HEK293 (cell line): ENCODE measurements at regions not wholly inside any gene's neighbourhood (a gene's known extent, or its start where the extent isn't known, plus 50 kb on each side); places are given as distances from the start of the nearest gene placed in this dataset.
A peak's percentile ranks its signal among the peaks of the same experiment; 100 is the strongest.

Experiments used
- CTCF ChIA-PET: fragments of 350-600 bp; formaldehyde crosslinking; extraction: SDS; loops from one replicate; lab custom pipeline; 2021; ENCODE audit warnings: antibody characterized with exemption; lab: Yijun Ruan, JAX
- POLR2A ChIA-PET: fragments of 300-600 bp; formaldehyde crosslinking; extraction: SDS; loops from one replicate; lab custom pipeline; 2020; ENCODE audit warnings: antibody characterized with exemption, inconsistent platforms; lab: Yijun Ruan, JAX
- H3K27ac ChIP-seq: fragments of 200-500 bp; sonication (Bioruptor generic); 2 replicates; pipeline ENCODE4 v1.5.1; 2014; ENCODE audit warnings: low read depth, low read length, control low read depth, inconsistent platforms; ENCODE audit errors: extremely low read depth
- H3K36me3 ChIP-seq, 2 experiments: fragments of 200-500 bp in 1 of 2; sonication (Bioruptor generic) in 1 of 2; 1 replicate in 1 of 2; 2 replicates in 1 of 2; pipeline ENCODE4 v1.5.1; 2014 to 2017; ENCODE audit warnings: inconsistent platforms in 2 of 2, low read length in 2 of 2; ENCODE audit not compliant: control insufficient read depth in 2 of 2, insufficient read depth in 1 of 2
- H3K4me1 ChIP-seq: fragments of 200-500 bp; sonication (Bioruptor generic); 2 replicates; pipeline ENCODE4 v1.5.1; 2014; ENCODE audit warnings: mild to moderate bottlenecking, low read length, inconsistent platforms; ENCODE audit not compliant: control insufficient read depth, insufficient read depth
- H3K4me3 ChIP-seq: 2 replicates; pipeline ENCODE4 v1.5.1; 2011; ENCODE audit warnings: low read depth, mild to moderate bottlenecking, control low read depth, low read length, moderate library complexity
- H3K9me3 ChIP-seq: fragments of 200-500 bp; sonication (Bioruptor generic); 2 replicates; pipeline ENCODE4 v1.5.1; 2014; ENCODE audit warnings: low read depth, low read length, inconsistent platforms; ENCODE audit not compliant: control insufficient read depth, insufficient read depth
- EGR2 ChIP-seq: fragments of 450-650 bp; formaldehyde crosslinking; IDR thresholded peaks from 2 replicates; pipeline ENCODE4 v1.5.1; 2016; ENCODE audit warnings: low read depth, missing biosample characterization, missing genetic modification characterization
- OSR2 ChIP-seq: fragments of 450-650 bp; formaldehyde crosslinking; IDR thresholded peaks from 2 replicates; pipeline ENCODE4 v1.5.1; 2016; ENCODE audit warnings: missing biosample characterization, missing genetic modification characterization
- RBAK ChIP-seq: fragments of 450-650 bp; formaldehyde crosslinking; IDR thresholded peaks from 2 replicates; pipeline ENCODE4 v1.5.1; 2016; ENCODE audit warnings: missing biosample characterization, missing genetic modification characterization
- ZBTB48 ChIP-seq: fragments of 450-650 bp; formaldehyde crosslinking; IDR thresholded peaks from 2 replicates; pipeline ENCODE4 v1.5.1; 2016; ENCODE audit warnings: missing biosample characterization, missing genetic modification characterization
- ZEB2 ChIP-seq: fragments of 450-650 bp; formaldehyde crosslinking; IDR thresholded peaks from 2 replicates; pipeline ENCODE4 v1.5.1; 2016; ENCODE audit warnings: missing biosample characterization, missing genetic modification characterization
- ZFHX2 ChIP-seq: fragments of 450-650 bp; formaldehyde crosslinking; conservative IDR thresholded peaks from 2 replicates; pipeline ENCODE4 v1.5.1; 2016; ENCODE audit warnings: missing biosample characterization, missing genetic modification characterization
- ZFP37 ChIP-seq: fragments of 450-650 bp; formaldehyde crosslinking; IDR thresholded peaks from 2 replicates; pipeline ENCODE4 v1.5.1; 2016; ENCODE audit warnings: missing biosample characterization, missing genetic modification characterization
- ZIC2 ChIP-seq: fragments of 450-650 bp; formaldehyde crosslinking; IDR thresholded peaks from 2 replicates; pipeline ENCODE4 v1.5.1; 2016; ENCODE audit warnings: missing biosample characterization, missing genetic modification characterization
- ZNF2 ChIP-seq: fragments of 450-650 bp; formaldehyde crosslinking; IDR thresholded peaks from 2 replicates; pipeline ENCODE4 v1.5.1; 2016; ENCODE audit warnings: missing biosample characterization, missing genetic modification characterization
- ZNF292 ChIP-seq: fragments of 450-650 bp; formaldehyde crosslinking; IDR thresholded peaks from 2 replicates; pipeline ENCODE4 v1.5.1; 2016; ENCODE audit warnings: low read depth, missing biosample characterization, missing genetic modification characterization, borderline replicate concordance
- ZNF394 ChIP-seq: fragments of 450-650 bp; formaldehyde crosslinking; IDR thresholded peaks from 2 replicates; pipeline ENCODE4 v1.5.1; 2016; ENCODE audit warnings: missing biosample characterization, missing genetic modification characterization, mild to moderate bottlenecking, moderate library complexity, borderline replicate concordance
- ZNF600 ChIP-seq: fragments of 450-650 bp; formaldehyde crosslinking; IDR thresholded peaks from 2 replicates; pipeline ENCODE4 v1.5.1; 2016; ENCODE audit warnings: missing biosample characterization, missing genetic modification characterization
- ZNF621 ChIP-seq: fragments of 450-650 bp; formaldehyde crosslinking; IDR thresholded peaks from 2 replicates; pipeline ENCODE4 v1.5.1; 2017; ENCODE audit warnings: missing biosample characterization, missing genetic modification characterization
- ZNF623 ChIP-seq: fragments of 450-650 bp; formaldehyde crosslinking; IDR thresholded peaks from 2 replicates; pipeline ENCODE4 v1.5.1; 2016; ENCODE audit warnings: missing biosample characterization, missing genetic modification characterization
- ZNF707 ChIP-seq: fragments of 450-650 bp; formaldehyde crosslinking; IDR thresholded peaks from 2 replicates; pipeline ENCODE4 v1.5.1; 2016; ENCODE audit warnings: missing biosample characterization, missing genetic modification characterization
- TF ChIP-seq, protein P1 (sequence below): fragments of 450-650 bp; formaldehyde crosslinking; IDR thresholded peaks from 2 replicates; pipeline ENCODE4 v1.5.1; 2017; ENCODE audit warnings: missing biosample characterization, missing genetic modification characterization
- TF ChIP-seq, protein P2 (sequence below): fragments of 450-650 bp; formaldehyde crosslinking; IDR thresholded peaks from 2 replicates; pipeline ENCODE4 v1.5.1; 2017; ENCODE audit warnings: missing biosample characterization, missing genetic modification characterization
- TF ChIP-seq, protein P3 (sequence below): fragments of 450-650 bp; formaldehyde crosslinking; IDR thresholded peaks from 2 replicates; pipeline ENCODE4 v1.5.0; 2017; ENCODE audit warnings: missing biosample characterization, missing genetic modification characterization, borderline replicate concordance
- TF ChIP-seq, protein P4 (sequence below): fragments of 450-650 bp; formaldehyde crosslinking; conservative IDR thresholded peaks from 2 replicates; pipeline ENCODE4 v1.5.1; 2016; ENCODE audit warnings: low read depth, missing biosample characterization, missing genetic modification characterization
- TF ChIP-seq, protein P5 (sequence below): sonication (generic); formaldehyde crosslinking; IDR thresholded peaks from 2 replicates; pipeline ENCODE4 v1.8.1; 2022; ENCODE audit warnings: mild to moderate bottlenecking, moderate library complexity, missing genetic modification reagents
- TF ChIP-seq, protein P6 (sequence below): fragments of 450-650 bp; IDR thresholded peaks from 2 replicates; pipeline ENCODE4 v1.5.1; 2018; ENCODE audit warnings: missing biosample characterization, missing genetic modification characterization

DNA sequence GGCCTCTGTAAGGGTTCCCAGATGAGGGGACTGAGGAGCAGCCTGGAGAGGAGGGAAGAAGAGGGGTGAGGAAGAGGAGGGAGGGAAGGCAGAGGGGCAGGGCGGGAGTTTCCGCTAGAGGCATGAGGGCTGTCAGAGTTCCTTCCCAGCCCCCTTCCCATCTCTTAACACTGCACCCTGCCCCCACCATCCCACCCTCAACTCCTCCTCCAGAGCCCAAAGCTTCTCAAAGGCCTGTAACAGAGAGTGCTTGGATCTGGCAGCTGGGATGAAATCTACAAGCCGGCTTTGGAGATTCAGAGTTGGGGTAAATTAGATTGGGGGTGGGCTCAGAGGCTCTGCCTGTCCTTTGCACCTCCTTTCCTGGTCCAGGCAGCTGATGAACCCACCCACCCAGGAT is 57.3 kb upstream of the DLX4 start:
- Histone ChIP-seq H3K9me3 (no peaks in the 10 kb centered on the region), H3K4me1 (no peaks in the 10 kb centered on the region)
- POLR2A ChIA-PET, result no interaction called here
- CTCF ChIA-PET, result interaction anchor here (0.6 to 4.4 kb wide), 5 partner anchors 17 to 86 kb away, joined by 3 to 38 read pairs (median 3); no protein-coding TSS in a partner anchor
- TF ChIP-seq ZFP37 (tag by site-specific recombination) (no peak), ZNF600 (no peak), EGR2 (tag by site-specific recombination) (0 out of 2 replicates have a peak, but pooled peaks have one; percentile 5)
- TF ChIP-seq, protein P1, sequence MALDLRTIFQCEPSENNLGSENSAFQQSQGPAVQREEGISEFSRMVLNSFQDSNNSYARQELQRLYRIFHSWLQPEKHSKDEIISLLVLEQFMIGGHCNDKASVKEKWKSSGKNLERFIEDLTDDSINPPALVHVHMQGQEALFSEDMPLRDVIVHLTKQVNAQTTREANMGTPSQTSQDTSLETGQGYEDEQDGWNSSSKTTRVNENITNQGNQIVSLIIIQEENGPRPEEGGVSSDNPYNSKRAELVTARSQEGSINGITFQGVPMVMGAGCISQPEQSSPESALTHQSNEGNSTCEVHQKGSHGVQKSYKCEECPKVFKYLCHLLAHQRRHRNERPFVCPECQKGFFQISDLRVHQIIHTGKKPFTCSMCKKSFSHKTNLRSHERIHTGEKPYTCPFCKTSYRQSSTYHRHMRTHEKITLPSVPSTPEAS (tag by site-specific recombination), result no peak
- TF ChIP-seq, protein P2, sequence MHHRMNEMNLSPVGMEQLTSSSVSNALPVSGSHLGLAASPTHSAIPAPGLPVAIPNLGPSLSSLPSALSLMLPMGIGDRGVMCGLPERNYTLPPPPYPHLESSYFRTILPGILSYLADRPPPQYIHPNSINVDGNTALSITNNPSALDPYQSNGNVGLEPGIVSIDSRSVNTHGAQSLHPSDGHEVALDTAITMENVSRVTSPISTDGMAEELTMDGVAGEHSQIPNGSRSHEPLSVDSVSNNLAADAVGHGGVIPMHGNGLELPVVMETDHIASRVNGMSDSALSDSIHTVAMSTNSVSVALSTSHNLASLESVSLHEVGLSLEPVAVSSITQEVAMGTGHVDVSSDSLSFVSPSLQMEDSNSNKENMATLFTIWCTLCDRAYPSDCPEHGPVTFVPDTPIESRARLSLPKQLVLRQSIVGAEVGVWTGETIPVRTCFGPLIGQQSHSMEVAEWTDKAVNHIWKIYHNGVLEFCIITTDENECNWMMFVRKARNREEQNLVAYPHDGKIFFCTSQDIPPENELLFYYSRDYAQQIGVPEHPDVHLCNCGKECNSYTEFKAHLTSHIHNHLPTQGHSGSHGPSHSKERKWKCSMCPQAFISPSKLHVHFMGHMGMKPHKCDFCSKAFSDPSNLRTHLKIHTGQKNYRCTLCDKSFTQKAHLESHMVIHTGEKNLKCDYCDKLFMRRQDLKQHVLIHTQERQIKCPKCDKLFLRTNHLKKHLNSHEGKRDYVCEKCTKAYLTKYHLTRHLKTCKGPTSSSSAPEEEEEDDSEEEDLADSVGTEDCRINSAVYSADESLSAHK (tag by site-specific recombination), result no peak
- TF ChIP-seq, all 188 proteins: peak for 1
- Histone ChIP-seq H3K27ac (no peak overlapping the region), H3K36me3 (no peaks in the 10 kb centered on the region), H3K4me3 (no peak overlapping the region)

DNA sequence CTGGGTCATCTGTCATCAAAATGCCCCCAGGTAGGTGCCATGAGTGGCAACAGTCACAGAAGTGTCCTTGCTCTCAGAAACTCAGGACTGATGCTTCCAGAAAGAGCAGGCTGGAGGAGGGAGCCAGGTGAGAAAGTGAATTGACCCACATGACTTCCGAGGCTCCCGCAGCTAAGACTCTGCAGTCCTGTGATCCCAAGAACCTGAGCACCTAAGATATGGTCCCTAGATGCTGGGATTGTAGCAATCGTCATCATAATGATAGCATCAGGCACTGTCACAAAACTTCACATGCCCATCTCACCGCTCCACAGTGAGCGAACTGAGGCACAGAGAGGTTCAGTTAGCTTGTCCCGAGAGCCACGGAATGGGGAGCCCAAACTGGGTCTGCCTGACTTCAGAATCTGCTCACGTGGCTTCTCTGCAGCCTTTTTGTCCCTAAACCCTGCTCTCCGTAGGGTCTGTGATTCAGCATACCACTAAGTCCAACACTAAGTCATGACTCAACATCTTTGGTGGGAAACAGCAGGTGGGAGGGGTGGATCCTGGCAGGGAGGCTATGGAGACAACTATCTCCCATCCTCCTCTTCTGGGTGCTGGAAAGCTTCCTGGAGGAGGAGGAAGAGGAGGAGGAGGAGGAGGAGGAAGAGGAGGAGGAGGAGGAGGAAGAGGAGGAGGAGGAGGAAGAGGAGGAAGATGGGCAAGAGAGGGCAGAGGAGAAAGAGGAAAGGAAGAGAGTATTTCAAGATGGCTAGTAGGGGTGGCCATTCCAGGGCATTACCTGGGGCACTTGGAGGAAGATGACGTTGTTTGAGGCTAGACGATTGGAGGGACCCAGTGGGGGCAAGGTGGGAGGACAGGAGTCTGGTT is 55.5 kb upstream of the DLX4 start:
- Histone ChIP-seq H3K27ac (no peak overlapping the region), H3K36me3 (no peaks in the 10 kb centered on the region), H3K4me1 (no peaks in the 10 kb centered on the region), H3K4me3 (no peak overlapping the region), H3K9me3 (no peaks in the 10 kb centered on the region)
- ChIA-PET CTCF (interaction anchor here (0.5 to 1.5 kb wide), 3 partner anchors 84 to 884 kb away, joined by 3 read pairs; no protein-coding TSS in a partner anchor), POLR2A (interaction anchor here (0.6 to 0.8 kb wide), 2 partner anchors 25 to 63 kb away, joined by 3 read pairs; no protein-coding TSS in a partner anchor)
- TF ChIP-seq ZNF292 (tag by site-specific recombination) (no peak), ZBTB48 (tag by site-specific recombination) (no peak), ZIC2 (tag by site-specific recombination) (0 out of 2 replicates have a peak, but pooled peaks have one; percentile 22), ZEB2 (tag by site-specific recombination) (no peak), ZNF623 (tag by site-specific recombination) (no peak), ZFHX2 (tag by site-specific recombination) (peak; percentile 85), ZNF2 (tag by site-specific recombination) (no peak), ZNF621 (tag by site-specific recombination) (no peak), RBAK (no peak), ZNF707 (tag by site-specific recombination) (no peak), OSR2 (tag by site-specific recombination) (no peak), ZNF394 (tag by site-specific recombination) (no peak)
- TF ChIP-seq, protein P3, sequence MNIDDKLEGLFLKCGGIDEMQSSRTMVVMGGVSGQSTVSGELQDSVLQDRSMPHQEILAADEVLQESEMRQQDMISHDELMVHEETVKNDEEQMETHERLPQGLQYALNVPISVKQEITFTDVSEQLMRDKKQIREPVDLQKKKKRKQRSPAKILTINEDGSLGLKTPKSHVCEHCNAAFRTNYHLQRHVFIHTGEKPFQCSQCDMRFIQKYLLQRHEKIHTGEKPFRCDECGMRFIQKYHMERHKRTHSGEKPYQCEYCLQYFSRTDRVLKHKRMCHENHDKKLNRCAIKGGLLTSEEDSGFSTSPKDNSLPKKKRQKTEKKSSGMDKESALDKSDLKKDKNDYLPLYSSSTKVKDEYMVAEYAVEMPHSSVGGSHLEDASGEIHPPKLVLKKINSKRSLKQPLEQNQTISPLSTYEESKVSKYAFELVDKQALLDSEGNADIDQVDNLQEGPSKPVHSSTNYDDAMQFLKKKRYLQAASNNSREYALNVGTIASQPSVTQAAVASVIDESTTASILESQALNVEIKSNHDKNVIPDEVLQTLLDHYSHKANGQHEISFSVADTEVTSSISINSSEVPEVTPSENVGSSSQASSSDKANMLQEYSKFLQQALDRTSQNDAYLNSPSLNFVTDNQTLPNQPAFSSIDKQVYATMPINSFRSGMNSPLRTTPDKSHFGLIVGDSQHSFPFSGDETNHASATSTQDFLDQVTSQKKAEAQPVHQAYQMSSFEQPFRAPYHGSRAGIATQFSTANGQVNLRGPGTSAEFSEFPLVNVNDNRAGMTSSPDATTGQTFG, result no peak
- TF ChIP-seq, protein P4, sequence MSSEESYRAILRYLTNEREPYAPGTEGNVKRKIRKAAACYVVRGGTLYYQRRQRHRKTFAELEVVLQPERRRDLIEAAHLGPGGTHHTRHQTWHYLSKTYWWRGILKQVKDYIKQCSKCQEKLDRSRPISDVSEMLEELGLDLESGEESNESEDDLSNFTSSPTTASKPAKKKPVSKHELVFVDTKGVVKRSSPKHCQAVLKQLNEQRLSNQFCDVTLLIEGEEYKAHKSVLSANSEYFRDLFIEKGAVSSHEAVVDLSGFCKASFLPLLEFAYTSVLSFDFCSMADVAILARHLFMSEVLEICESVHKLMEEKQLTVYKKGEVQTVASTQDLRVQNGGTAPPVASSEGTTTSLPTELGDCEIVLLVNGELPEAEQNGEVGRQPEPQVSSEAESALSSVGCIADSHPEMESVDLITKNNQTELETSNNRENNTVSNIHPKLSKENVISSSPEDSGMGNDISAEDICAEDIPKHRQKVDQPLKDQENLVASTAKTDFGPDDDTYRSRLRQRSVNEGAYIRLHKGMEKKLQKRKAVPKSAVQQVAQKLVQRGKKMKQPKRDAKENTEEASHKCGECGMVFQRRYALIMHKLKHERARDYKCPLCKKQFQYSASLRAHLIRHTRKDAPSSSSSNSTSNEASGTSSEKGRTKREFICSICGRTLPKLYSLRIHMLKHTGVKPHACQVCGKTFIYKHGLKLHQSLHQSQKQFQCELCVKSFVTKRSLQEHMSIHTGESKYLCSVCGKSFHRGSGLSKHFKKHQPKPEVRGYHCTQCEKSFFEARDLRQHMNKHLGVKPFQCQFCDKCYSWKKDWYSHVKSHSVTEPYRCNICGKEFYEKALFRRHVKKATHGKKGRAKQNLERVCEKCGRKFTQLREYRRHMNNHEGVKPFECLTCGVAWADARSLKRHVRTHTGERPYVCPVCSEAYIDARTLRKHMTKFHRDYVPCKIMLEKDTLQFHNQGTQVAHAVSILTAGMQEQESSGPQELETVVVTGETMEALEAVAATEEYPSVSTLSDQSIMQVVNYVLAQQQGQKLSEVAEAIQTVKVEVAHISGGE (tag by site-specific recombination), result no peak
- TF ChIP-seq, protein P5, sequence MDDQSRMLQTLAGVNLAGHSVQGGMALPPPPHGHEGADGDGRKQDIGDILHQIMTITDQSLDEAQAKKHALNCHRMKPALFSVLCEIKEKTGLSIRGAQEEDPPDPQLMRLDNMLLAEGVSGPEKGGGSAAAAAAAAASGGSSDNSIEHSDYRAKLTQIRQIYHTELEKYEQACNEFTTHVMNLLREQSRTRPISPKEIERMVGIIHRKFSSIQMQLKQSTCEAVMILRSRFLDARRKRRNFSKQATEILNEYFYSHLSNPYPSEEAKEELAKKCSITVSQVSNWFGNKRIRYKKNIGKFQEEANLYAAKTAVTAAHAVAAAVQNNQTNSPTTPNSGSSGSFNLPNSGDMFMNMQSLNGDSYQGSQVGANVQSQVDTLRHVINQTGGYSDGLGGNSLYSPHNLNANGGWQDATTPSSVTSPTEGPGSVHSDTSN (CRISPR knock-in tag), result no peak
- TF ChIP-seq, protein P6, sequence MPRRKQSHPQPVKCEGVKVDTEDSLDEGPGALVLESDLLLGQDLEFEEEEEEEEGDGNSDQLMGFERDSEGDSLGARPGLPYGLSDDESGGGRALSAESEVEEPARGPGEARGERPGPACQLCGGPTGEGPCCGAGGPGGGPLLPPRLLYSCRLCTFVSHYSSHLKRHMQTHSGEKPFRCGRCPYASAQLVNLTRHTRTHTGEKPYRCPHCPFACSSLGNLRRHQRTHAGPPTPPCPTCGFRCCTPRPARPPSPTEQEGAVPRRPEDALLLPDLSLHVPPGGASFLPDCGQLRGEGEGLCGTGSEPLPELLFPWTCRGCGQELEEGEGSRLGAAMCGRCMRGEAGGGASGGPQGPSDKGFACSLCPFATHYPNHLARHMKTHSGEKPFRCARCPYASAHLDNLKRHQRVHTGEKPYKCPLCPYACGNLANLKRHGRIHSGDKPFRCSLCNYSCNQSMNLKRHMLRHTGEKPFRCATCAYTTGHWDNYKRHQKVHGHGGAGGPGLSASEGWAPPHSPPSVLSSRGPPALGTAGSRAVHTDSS (tag by site-specific recombination), result peak; percentile 98
